Common myeloid progenitor, CD34-positive (primary cell): ENCODE measurements at regions not wholly inside any gene's neighbourhood (a gene's known extent, or its start where the extent isn't known, plus 50 kb on each side); places are given as distances from the start of the nearest gene placed in this dataset.
"Not testable (repeated sequence)": the region's sequence is repeated elsewhere in the genome, so short reads cannot be mapped to it uniquely, and the experiment has no call there.

Source experiments
- CTCF ChIA-PET: fragments of 350-600 bp; sonication (Branson Sonifier 250); formaldehyde crosslinking; loops from one replicate; lab custom pipeline; 2021; ENCODE audit warnings: antibody characterized with exemption; lab: Charles Lee
- POLR2A ChIA-PET: fragments of 350-600 bp; sonication (Branson Sonifier 250); formaldehyde crosslinking; loops from one replicate; lab custom pipeline; 2021; ENCODE audit warnings: antibody characterized with exemption; lab: Charles Lee
- DNase-seq, 3 donors: peaks; one replicate each; pipeline versions ENCODE4 v3.0.0 to v3.0.0-alpha.2; 2013
- H3K27ac ChIP-seq, 2 experiments: 1 replicate in 1 of 2; 2 replicates in 1 of 2; pipeline ENCODE4 v1.7.0; 2013; ENCODE audit warnings: inconsistent platforms in 2 of 2, low read length in 2 of 2, mild to moderate bottlenecking in 2 of 2, low read depth in 1 of 2, moderate library complexity in 1 of 2; ENCODE audit not compliant: severe bottlenecking in 2 of 2, insufficient read depth in 1 of 2, poor library complexity in 1 of 2
- H3K27me3 ChIP-seq, 5 experiments: replicated peaks in 2 of 5; 1 replicate in 3 of 5; 2 replicates in 2 of 5; pipeline versions ENCODE4 v1.6.1 to v1.7.0; 2013; ENCODE audit warnings: low read length in 4 of 5, mild to moderate bottlenecking in 2 of 5, moderate library complexity in 2 of 5, inconsistent platforms in 1 of 5; ENCODE audit not compliant: insufficient read depth in 5 of 5, control insufficient read depth in 4 of 5
- H3K36me3 ChIP-seq, 4 experiments: 1 replicate in 2 of 4; 2 replicates in 2 of 4; pipeline versions ENCODE4 v1.6.1 to v1.7.0; 2013; ENCODE audit warnings: low read length in 3 of 4, control low read depth in 1 of 4, mild to moderate bottlenecking in 1 of 4; ENCODE audit not compliant: control insufficient read depth in 4 of 4, insufficient read depth in 4 of 4
- H3K4me1 ChIP-seq, 4 experiments: 1 replicate in 3 of 4; 2 replicates in 1 of 4; pipeline versions ENCODE4 v1.6.1 to v1.7.1; 2013; ENCODE audit warnings: low read length in 3 of 4, mild to moderate bottlenecking in 3 of 4, control low read depth in 1 of 4, inconsistent platforms in 1 of 4, moderate library complexity in 1 of 4; ENCODE audit not compliant: control insufficient read depth in 4 of 4, insufficient read depth in 4 of 4; ENCODE audit errors: control extremely low read depth in 1 of 4
- H3K4me3 ChIP-seq, 7 experiments: 1 replicate in 4 of 7; 2 replicates in 3 of 7; pipeline versions ENCODE4 v1.5.1 to v1.7.0; 2013; ENCODE audit warnings: mild to moderate bottlenecking in 7 of 7, low read length in 6 of 7, moderate library complexity in 6 of 7, inconsistent platforms in 2 of 7, low read depth in 2 of 7, control low read depth in 1 of 7; ENCODE audit not compliant: insufficient read depth in 4 of 7, control insufficient read depth in 1 of 7; ENCODE audit errors: extremely low read depth in 1 of 7
- H3K9me3 ChIP-seq, 5 experiments: 1 replicate in 4 of 5; 2 replicates in 1 of 5; pipeline versions ENCODE4 v1.6.1 to v1.7.1; 2013; ENCODE audit warnings: low read length in 4 of 5, mild to moderate bottlenecking in 2 of 5, inconsistent platforms in 1 of 5, low read depth in 1 of 5, moderate library complexity in 1 of 5; ENCODE audit not compliant: control insufficient read depth in 4 of 5, insufficient read depth in 2 of 5; ENCODE audit errors: control extremely low read depth in 1 of 5
- WGBS: methylation state at CpG from one replicate; pipeline ENCODE4 v1.1.5; 2013; ENCODE audit not compliant: insufficient coverage; 5-methylcytosine and 5-hydroxymethylcytosine counted together

GRCh38 chr2:215862351-215862771 is 151.0 kb downstream of the MREG start:
- no peak for DNase-seq
- H3K36me3 ChIP-seq: no peaks in the 10 kb centered on the region
- H3K27ac ChIP-seq: no peak overlapping the region
- no peaks in the 10 kb centered on the region for H3K27me3 ChIP-seq
- POLR2A ChIA-PET: no interaction called here
- H3K4me3 ChIP-seq: no peak overlapping the region
- no peaks in the 10 kb centered on the region for H3K9me3 ChIP-seq
- H3K4me1 ChIP-seq: no peaks in the 10 kb centered on the region
- CTCF ChIA-PET: no interaction called here
- no CpG with 5 or more reads among the region's 3 CpGs for WGBS

DNA sequence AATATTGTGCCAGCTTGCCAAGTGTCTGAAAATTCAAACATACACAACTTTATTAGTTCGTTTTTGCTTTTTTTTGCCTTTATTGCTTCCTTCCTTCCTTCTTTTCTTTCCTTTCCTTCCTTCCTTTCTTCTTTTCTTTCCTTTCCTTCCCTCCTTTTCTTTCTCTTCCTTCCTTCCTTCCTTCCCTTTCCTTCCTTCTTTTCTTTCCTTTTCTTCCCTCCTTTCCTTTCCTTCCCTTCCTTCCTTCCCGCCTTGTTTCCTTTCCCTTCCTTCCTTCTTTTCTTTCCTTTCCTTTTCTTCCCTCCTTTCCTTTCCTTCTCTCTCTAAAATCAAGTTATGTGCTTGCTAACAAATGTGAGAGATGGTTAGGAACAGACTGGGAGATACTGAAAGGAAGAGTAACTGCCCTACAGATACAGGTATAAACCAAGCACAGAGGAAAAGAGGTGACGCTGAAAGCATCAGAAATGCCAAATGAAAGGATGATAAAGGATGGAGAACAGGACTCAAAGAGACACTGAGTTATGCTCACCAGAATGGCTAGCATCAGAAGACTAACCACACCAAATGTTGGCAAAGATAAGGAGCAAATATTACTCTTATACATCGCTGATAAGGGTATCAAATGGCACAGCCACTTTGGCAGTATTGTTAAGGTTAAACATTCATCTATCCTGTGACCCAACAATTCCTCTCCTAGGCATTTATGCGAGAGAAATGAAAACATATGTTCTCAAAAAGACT is 151.6 kb downstream of the MREG start:
- no peak overlapping the region for H3K27ac ChIP-seq
- no peaks in the 10 kb centered on the region for H3K36me3 ChIP-seq
- H3K4me3 ChIP-seq: no peak overlapping the region
- DNase-seq: peak; percentile 5 to 34 (median 13)
- no peaks in the 10 kb centered on the region for H3K9me3 ChIP-seq
- ChIA-PET CTCF (interaction anchor here (1.5 kb wide), 1 partner anchor 14 kb away, joined by 4 read pairs; no protein-coding TSS in a partner anchor), POLR2A (no interaction called here)
- no peaks in the 10 kb centered on the region for H3K27me3 ChIP-seq
- WGBS: 96% methylated on average over 2 of the region's 5 CpGs
- no peaks in the 10 kb centered on the region for H3K4me1 ChIP-seq

GRCh38 chr2:215856080-215856479 is 157.3 kb downstream of the MREG start:
- H3K9me3 ChIP-seq: peaks cover 0 to 6% (median 4%) of the 10 kb centered on the region in 5 experiments
- ChIA-PET POLR2A (no interaction called here), CTCF (interaction anchor here (1.4 kb wide), 1 partner anchor 13 kb away, joined by 3 read pairs; no protein-coding TSS in a partner anchor)
- H3K4me3 ChIP-seq: no peak overlapping the region
- no peak overlapping the region for H3K27ac ChIP-seq
- no peak for DNase-seq
- H3K4me1 ChIP-seq: no peaks in the 10 kb centered on the region
- no peaks in the 10 kb centered on the region for H3K36me3 ChIP-seq
- WGBS: 100% methylated on average over 1 of the region's 2 CpGs
- H3K27me3 ChIP-seq: no peaks in the 10 kb centered on the region

DNA sequence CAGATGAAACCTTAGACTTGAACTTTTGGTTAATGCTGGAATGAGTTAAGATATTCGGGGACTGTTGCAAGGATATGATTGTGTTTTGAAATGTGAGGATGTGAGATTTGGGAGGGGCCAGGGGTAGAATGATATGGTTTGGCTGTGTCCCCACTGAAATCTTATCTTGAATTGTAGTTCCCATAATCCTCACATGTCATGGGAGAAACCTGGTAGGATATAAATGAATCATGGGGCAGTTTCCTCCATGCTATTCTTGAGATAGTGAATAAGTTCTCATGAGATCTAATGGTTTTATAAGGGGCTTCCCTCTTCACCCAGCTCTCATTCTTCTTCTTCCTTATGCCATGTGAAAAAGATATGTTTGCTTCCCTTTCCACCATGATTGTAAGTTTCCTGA is 158.0 kb downstream of the MREG start:
- DNase-seq, POLR2A ChIA-PET, H3K27me3 ChIP-seq, H3K4me1 ChIP-seq, H3K27ac ChIP-seq, H3K36me3 ChIP-seq, H3K9me3 ChIP-seq, H3K4me3 ChIP-seq, CTCF ChIA-PET: not testable (repeated sequence)
- 80% methylated on average over 1 of the region's 1 CpG for WGBS

DNA sequence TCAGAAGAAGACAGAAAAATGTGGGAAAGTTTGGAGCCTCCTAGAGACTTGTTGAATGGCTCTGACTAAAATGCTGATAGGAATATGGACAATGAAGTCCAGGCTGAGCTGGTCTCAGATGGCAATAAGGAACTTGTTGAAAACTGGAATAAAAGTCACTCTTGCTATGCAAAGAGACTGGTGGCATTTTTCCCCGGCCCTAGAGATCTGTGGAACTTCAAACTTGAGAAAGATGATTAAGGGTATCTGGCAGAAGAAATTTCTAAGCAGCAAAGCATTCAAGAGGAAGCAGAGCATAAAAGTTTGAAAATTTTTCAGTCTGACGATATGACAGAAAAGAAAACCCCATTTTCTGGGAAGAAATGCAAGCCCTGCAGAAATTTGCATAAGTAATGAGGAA is 159.3 kb downstream of the MREG start:
- no peaks in the 10 kb centered on the region for H3K27me3 ChIP-seq
- ChIA-PET CTCF (no interaction called here), POLR2A (no interaction called here)
- no peak overlapping the region for H3K27ac ChIP-seq
- H3K4me1 ChIP-seq: no peaks in the 10 kb centered on the region
- H3K36me3 ChIP-seq: no peaks in the 10 kb centered on the region
- H3K9me3 ChIP-seq: peaks cover 0 to 6% (median 4%) of the 10 kb centered on the region in 5 experiments
- 89% methylated on average over 2 of the region's 2 CpGs for WGBS
- DNase-seq: no peak
- H3K4me3 ChIP-seq: no peak overlapping the region

DNA sequence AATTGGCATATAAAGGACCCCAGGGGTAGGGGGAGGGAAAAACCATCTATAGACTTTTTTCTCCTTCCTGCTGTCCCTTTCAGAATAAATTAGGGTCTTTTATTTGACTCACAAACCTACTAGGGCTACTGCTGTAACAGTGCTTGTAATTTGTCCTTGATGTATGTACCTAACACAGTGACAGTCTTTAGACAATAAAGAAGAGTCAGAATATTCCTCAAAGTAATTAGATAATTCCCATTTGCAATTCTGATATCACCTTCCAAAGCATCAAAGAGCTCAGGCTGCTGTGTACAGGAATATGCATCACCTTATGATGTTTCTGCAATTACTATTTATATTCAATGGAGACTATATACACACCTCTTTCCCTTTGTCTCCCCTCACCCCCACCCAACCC is 161.7 kb downstream of the MREG start:
- POLR2A ChIA-PET: no interaction called here
- DNase-seq: no peak
- CTCF ChIA-PET: interaction anchor here (0.8 kb wide), 1 partner anchor 13 kb away, joined by 3 read pairs; no protein-coding TSS in a partner anchor
- no peaks in the 10 kb centered on the region for H3K4me1 ChIP-seq
- no peaks in the 10 kb centered on the region for H3K36me3 ChIP-seq
- H3K9me3 ChIP-seq: peaks cover 0 to 10% (median 8%) of the 10 kb centered on the region in 5 experiments
- H3K27ac ChIP-seq: no peak overlapping the region
- no peaks in the 10 kb centered on the region for H3K27me3 ChIP-seq
- no peak overlapping the region for H3K4me3 ChIP-seq

- 93% methylated on average over 2 of the region's 2 CpGs for WGBS
- H3K36me3 ChIP-seq: no peaks in the 10 kb centered on the region
- CTCF ChIA-PET: interaction anchor here (0.8 kb wide), 1 partner anchor 14 kb away, joined by 3 read pairs; no protein-coding TSS in a partner anchor
Observed at GRCh38 chr2:215851082-215851481, 162.3 kb downstream of the MREG start.

More at GRCh38 chr2:215851082-215851481, 162.3 kb downstream of the MREG start:
- Histone ChIP-seq H3K4me3 (no peak overlapping the region), H3K27me3 (no peaks in the 10 kb centered on the region), H3K27ac (no peak overlapping the region), H3K9me3 (peaks cover 0 to 10% (median 8%) of the 10 kb centered on the region in 5 experiments), H3K4me1 (no peaks in the 10 kb centered on the region)
- no peak for DNase-seq
- POLR2A ChIA-PET: no interaction called here
